ENCODE measurements at regions not wholly inside any gene's neighbourhood (a gene's known extent, or its start where the extent isn't known, plus 50 kb on each side); places are given as distances from the start of the nearest gene placed in this dataset.

DNA sequence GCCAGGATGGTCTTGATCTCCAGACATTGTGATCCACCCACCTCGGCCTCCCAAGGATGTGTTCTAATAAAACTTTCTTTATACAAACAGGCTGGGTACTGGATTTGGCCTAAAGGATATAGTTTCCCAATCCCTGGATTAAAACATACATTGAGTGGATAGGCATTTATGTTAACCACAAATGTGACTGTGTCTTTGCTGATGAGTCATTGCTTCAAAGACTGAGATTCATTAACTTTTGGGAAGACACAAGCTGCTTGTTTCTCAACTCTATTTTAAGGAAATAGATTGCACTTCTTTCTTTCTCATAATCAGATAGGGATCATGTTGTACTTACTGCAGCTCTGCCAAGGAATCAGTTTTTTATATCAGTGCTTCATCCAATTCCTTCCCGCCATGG lies 131.3 kb upstream of the AGA start:
- FAIRE-seq, result no peak

DNA sequence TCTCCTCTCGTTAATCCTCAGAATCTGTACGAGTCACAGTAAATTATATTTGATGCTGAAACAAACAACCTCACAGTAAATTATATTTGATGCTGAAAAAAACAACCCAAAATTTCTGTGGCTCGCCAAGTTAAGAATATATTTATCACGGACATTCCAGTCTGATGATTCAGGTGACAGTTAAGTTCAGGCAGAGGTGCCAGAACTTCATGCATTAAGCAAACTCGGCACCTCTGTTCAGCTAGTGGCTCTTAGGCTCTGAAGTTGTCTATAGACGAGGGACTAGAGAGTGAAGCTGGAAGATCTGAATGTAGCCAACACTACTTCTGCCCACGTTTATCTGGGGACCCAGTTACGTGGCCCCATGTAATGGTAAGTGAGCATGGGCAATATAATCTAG lies 132.2 kb upstream of the AGA start:
- FAIRE-seq, result no peak

- peak; percentile 91 for FAIRE-seq
Measured at GRCh38 chr4:177579649-177580048, 137.4 kb upstream of the AGA start.

GRCh38 chr4:177582992-177583391 lies 140.8 kb upstream of the AGA start:
- no peak for FAIRE-seq

DNA sequence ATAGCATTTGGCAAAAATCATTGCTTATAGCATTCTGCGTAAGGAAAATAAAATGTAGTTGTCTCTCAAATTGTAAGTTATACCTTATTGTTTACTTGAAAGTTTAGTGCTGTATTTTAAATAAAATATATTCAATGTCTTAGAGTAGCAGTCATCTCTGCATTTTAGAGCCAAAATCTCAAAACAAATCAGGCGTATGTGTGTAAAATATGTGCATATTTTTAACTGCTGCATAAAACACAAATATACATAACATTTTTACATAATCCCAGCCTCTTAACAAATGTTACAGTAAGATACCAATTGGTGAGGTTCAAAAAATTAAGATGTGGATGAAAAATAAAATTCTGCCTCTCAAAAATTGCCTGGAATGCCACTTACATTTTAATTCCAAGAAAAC lies 145.8 kb upstream of the AGA start:
- no peak for FAIRE-seq

- no peak for FAIRE-seq
Measured at GRCh38 chr4:177595386-177595785, 153.1 kb upstream of the AGA start.

DNA sequence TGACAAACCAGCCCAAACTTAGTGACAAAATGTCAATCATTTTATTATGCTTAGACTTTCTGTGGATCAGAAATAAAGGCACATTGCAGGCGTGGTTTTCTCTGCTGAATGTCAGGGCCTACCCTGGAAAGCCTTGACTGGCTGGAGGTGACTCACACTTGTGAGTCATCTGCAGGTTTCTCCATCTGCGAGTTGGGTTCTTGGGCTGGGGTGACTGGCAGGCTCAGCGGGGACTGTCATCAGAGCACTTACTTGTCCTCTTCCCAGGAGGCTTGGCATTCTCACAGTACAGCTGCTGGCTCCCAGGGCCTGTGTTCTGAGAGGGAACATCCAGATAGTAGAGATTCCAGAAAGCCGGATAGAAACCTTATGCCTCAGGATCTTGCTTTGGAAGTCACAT lies 153.8 kb upstream of the AGA start:
- FAIRE-seq, result no peak

- FAIRE-seq, result no peak
Measured at GRCh38 chr4:177596991-177597390, 154.8 kb upstream of the AGA start.

DNA sequence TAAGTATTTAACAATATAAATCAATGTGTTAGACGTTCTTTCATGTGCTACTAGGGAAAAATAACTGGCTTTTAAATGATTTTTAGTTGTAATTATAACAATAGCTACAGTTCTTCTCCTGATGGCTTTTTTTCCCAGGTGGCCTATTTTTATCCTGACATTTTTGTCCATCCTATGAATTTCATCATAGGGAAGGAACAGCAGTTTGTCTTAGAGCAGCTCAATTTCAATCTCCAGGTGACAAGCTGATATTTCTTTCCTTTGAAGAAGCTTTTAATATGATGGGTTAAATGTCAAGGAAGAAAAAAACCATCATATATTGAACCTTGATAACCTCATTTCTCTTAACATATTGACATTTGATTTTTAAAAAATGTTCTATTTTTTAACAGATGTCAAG lies 163.0 kb upstream of the AGA start:
- FAIRE-seq, result no peak

DNA sequence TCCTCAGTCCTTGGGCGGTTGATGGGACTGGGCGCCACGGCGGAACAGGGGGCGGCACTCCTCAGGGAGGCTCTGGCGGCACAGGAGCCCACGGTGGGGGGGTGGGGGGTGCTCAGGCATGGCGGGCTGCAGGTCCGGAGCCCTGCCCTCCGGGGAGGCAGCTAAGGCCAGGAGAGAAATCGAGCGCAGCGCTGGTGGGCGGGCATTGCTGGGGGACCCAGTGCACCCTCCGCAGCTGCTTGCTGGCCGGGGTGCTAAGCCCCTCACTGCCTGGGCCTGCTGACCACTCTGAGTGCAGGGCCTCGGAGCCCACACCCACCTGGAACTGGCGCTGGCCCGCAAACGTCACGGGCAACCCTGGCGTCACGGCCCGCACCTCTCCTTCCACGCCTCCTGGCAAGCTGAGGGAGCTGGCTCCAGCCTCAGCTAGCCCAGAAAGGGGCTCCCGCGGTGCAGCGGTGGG lies 164.9 kb upstream of the AGA start:
- FAIRE-seq, result no peak

DNA sequence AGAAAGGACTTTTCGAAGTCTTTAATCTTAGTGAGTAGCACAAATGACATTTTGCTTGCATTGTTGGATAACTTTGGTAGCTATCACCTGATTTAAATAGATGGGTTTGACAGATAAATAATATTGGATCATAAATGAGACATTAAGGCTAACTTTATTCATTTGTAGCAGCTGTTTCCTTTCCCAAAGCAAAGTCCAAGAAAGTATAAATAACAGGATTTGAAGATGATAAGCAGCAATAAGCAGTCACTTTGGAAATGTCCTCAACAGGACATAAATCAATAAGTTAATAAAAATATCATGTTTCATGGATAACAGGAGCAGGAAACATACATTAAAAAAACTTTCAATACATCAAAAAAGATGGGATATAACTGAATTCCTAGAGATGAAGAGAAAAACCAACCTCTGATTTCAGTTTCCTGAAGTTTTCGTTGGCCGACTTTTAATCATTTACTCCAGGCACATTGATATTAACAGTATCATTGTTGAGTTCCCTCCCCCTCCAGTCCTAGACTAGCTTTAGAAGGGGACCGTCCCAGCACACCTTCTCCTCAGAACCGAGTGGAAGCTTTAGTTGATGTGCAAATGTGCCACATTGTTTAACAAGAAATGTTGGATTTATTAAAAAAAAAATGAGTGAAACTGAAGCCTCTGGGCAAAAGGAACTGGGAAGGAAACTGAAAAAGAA lies 169.9 kb upstream of the AGA start:
- no peak for FAIRE-seq

DNA sequence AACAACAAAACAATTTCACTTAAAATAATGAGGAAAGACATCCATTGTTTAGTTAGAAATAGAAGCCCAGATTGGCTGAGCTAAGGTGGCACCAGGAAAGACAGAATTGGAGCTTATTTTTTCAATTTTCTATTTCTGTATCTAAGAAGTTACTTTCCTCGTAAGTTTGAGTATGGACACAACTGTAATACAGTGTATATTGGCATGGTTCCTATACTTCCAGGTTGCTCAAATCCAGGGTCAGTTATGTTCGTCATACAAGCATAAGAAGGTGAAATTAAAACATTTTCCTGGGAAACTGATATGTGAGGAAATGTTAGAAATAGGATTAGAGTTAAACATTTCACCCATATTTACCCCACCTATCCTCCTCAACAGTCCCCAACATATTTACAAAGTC lies 170.4 kb upstream of the AGA start:
- FAIRE-seq, result no peak

- FAIRE-seq, result no peak
Measured at GRCh38 chr4:177632481-177632880, 190.2 kb upstream of the AGA start.

DNA sequence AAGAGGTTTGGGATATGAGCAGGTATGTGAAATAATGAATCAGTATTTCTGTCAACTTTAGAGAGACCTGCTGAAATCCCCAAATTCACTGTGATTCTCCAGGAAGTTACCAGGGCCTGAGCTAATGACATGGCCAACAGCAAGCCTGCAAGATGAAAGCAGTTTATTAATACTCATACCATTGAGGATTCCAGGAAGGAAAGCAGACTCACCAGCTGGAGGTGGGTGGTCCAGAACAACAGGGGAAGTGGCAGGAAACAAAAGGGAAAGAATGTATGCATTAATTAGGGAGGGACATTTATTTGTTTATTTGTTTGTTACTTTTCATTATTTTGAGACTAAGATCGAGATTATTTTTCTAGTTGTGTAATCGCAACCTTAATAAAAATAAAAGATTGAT lies 196.6 kb upstream of the AGA start:
- FAIRE-seq, result no peak

DNA sequence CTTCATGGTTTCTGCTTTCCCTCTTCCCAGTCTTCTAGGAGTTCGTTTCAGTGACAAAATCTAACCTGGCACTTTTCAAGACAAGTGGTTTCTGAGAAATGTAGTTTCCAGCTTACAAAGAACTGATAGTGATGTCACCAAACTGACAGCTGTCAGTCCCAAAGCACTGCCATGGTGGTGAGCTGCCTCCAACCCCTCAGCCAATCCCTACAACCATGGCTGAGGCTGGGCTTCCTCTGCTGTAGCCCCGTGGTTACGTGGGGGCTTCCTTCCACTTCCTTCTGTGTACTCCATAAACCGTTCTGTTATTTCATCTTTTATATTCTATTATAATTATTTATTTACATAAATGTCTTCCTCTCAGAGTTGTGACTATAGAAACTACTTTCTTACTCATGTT lies 198.6 kb upstream of the AGA start:
- no peak for FAIRE-seq

GRCh38 chr4:177660223-177660622 lies 218.0 kb upstream of the AGA start:
- FAIRE-seq, result no peak

- no peak for FAIRE-seq
Measured at GRCh38 chr4:177667687-177668086, 225.4 kb upstream of the AGA start.

DNA sequence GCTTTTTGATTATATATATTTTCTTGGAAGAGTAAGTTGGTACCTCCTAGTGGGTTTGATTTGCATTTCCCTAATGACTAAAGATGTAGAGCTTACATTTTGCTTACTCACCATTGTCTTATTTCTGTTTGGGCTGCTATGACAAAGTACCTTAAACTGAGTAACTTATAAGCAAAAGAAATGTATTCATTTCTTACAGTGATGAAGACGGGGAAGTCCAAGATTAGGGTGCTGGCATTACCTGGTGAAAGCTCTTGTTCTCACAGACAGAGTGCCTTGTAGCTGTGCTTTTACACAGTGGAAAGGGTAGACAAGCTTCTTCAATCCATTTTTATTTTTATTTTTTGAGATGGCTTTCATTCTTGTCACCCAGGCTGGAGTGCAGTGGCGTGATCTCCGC lies 229.2 kb upstream of the AGA start:
- no peak for FAIRE-seq

GRCh38 chr4:177671845-177672244 lies 229.6 kb upstream of the AGA start:
- FAIRE-seq, result no peak

DNA sequence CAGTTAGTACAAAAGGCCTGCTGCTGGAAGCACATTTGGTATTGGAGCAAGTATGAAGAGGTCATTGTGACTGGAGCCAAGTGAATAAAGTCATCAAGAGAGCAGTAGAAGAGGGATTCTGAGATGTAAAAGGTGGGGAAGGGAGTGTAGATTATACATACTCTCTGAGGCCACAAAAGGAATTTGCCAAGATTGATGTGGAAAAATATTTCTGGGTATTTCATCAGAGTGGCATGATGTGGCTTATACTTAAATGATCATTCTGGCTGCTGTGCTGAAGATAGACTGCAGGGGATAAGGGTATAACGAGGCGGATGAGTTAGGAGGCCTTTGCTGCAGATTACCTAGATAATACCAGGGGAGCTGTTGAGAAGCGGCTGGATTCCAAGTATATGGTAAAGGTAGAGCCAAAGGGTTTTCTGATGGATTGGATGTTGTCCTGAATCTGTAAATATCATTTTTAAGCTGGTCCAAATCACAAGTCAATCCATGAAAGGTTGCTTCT lies 231.8 kb upstream of the AGA start:
- FAIRE-seq, result no peak

DNA sequence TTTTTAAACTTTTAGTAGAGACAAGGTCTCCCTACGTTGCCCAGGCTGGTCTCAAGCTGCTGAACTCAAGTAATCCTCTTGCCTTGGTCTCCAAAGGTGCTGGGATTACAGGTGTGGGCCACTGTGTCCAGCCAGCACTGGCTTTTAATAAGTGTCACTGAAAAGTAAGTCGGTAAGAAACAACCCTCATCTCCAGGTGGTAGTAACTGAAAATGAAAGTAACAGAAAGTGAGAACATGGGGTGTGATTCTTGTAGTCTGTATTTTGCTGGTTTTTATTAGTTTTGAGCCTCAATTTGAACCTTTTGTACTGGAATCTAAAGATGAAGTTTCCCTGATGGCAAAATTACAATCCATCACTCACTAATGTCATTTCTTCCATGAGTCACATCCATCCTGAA lies 238.1 kb upstream of the AGA start:
- no peak for FAIRE-seq

DNA sequence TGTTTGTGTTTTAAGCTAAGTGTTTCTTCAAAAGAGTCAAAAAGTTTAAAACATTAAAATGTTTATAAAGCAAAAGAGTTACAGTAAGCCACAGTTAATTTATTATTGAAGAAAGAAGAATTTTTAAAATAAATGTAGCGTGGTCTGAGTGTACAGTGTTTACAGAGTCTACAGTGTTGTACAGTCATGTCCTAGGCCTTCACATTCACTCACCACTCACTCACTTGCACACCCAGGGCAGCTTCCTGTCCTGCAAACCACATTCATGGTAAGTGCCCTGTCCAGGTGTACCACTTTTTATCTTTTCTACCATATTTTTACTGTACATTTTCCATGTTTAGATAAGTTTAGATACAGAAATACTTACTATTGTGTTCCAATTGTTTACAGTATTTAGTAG lies 239.7 kb upstream of the AGA start:
- FAIRE-seq, result no peak

DNA sequence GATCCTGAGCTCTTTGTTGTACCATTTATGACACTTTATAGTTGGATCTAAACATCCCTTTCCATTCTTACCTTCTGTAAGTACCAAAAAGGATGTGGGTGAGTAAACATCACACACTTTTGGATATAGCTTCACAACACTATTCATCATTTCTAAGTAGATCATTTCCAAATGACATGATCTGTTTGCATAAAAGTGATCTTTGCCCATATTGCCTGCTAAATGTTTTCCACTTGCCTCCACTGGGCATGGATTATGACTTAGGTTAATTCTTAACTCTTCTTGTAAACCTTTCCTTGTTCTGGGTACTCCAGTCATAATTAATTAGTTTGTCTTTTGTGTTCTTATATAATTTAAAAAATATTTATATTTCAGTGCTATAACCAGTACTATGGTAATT lies 244.9 kb upstream of the AGA start:
- FAIRE-seq, result no peak

DNA sequence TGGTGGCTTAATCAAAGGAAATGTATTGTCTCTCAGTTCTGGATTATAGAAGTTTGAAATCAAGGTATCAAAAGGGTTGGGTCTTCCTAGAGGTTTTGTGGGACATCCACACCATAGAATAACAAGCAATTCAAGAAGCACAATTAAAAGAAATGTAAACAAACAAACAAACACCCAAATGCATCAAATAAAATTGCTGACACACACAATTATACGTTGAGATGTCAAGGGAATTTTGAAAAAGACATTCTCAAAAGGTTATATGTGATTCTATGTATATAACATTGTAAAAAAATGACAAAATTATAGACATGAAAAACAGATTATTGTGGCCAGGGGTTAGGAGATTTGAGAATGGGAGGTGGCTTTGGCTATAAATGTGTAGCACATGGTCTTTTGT lies 250.7 kb upstream of the AGA start:
- no peak for FAIRE-seq

DNA sequence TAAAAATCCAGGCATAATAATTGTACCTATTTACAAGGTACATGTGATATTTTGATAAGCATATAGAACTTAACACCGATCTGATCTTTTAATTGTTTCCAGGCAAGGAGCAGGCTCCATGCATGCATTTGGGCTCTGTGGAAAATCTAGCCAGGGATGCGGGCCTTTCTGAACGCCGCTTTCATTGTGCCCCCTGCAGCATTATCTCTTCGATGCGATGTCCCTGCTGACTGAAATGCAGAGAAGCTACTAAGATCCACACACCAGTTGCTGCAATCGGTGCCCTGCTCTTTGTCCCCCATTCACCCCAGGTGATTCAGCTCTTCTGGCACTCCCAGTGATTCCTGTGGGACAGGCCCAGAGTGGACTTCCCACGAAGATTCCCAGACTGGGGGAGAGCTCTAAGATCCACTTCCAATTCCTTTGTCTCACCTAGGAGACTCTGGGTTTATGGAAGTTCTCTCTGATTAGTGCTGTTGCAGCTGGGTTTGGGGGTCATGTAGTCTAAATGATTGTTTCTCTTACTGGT lies 254.3 kb upstream of the AGA start:
- FAIRE-seq, result no peak
